ENCODE measurements at regions not wholly inside any gene's neighbourhood (a gene's known extent, or its start where the extent isn't known, plus 50 kb on each side); places are given as distances from the start of the nearest gene placed in this dataset.

DNA sequence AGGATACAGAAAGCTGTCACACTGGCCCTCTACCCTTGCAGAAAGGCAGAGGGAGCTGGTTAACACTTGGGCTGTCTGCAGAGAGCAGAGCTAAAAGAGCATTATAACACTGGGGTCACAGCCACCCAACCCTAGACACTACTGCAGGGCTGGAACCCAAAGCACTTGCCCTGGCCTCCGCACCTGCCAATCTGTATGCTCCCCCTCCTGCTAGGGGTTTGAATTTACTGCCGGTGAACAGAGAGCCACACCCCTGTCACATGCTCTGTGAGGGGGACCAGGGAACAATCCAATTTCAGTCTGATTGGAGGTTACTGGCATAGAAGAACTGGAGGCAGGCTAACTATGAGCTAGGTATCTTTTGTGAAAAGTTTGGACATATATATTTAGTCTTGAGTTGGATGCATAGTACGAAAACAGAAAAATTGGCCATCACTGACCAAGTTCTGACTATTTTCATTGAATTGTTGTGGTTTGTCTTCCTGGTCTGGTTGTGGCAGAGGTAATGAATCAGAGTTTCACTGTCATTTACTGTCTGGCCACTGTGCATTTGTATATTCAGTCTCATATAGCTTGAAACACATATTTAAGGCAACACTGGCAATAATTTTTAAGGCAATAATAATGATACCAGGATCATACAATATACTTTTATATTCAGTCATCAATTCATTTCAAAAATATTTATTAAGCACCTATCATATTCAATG, 504.3 kb upstream of the ATXN8OS start:
- WGBS (ENCODE audit: insufficient coverage, low coverage, missing lambda C conversion rate), result 4% methylated on average over 3 of the region's 3 CpGs
- CTCF ChIA-PET (ENCODE audit: low intra/inter-chr PET ratio), result no interaction called here

More for the DNA sequence above, 504.3 kb upstream of the ATXN8OS start:
- H3K9me3 ChIP-seq (replicated peaks; ENCODE audit: control insufficient read depth, insufficient read depth, low read depth, low read length), result 0 out of 2 replicates have a peak, but pooled peaks cover 2% of the 10 kb centered on the region
- BruUV-seq (replicated peaks), result no TSS peak
- intact Hi-C loops (cut with micrococcal nuclease), result no loop called here
- no peak overlapping the region for H3K4me2 ChIP-seq (ENCODE audit: insufficient read depth, low read length)
- no peak overlapping the region for H2AFZ ChIP-seq (ENCODE audit: low read depth, low read length)
- no peaks in the 10 kb centered on the region for H3K27me3 ChIP-seq (ENCODE audit: control insufficient read depth in 2 of 2, insufficient read depth in 2 of 2, low read length in 2 of 2)
- POLR2A ChIA-PET, result no interaction called here
- ATAC-seq (no peak), DNase-seq (ENCODE audit: extremely low read depth in 1 of 4, low spot score in 3 of 4) (no peak), FAIRE-seq (no peak)
- no peaks in the 10 kb centered on the region for H3K4me1 ChIP-seq (replicated peaks in 1 of 2; ENCODE audit: control insufficient read depth in 2 of 2, insufficient read depth in 2 of 2, low read length in 2 of 2)
- no peak overlapping the region for H3K27ac ChIP-seq (ENCODE audit: extremely low read depth, low read depth, low read length)
- in situ Hi-C loops (cut with MboI), result no loop called here
- H3K9ac ChIP-seq (ENCODE audit: insufficient read depth in 1 of 2, low read depth in 2 of 2, low read length in 2 of 2), result no peak overlapping the region
- H3K4me3 ChIP-seq, result no peak overlapping the region
- H3K9me1 ChIP-seq (ENCODE audit: control insufficient read depth, insufficient read depth, low read length), result no peaks in the 10 kb centered on the region
- no peaks in the 10 kb centered on the region for H3K79me2 ChIP-seq (ENCODE audit: control insufficient read depth, insufficient read depth, low read length)
- H3K36me3 ChIP-seq (ENCODE audit: control insufficient read depth, insufficient read depth, low read length), result no peaks in the 10 kb centered on the region
- H4K20me1 ChIP-seq (replicated peaks; ENCODE audit: control insufficient read depth, insufficient read depth, low read length), result no peaks in the 10 kb centered on the region
- TF ChIP-seq KDM2B (CRISPR knock-in tag; IDR thresholded peaks at IDR 0.05) (no peak), ZZZ3 (IDR thresholded peaks at IDR 0.05) (no peak), BDP1 (IDR thresholded peaks at IDR 0.05; ENCODE audit: insufficient read depth, insufficient read length) (no peak), FOXA3 (CRISPR knock-in tag; conservative IDR thresholded peaks at IDR 0.05 in 1 of 2, IDR thresholded peaks at IDR 0.05 in 1 of 2) (no peak), ZNF133 (CRISPR knock-in tag; IDR thresholded peaks at IDR 0.05) (no peak)
- TF ChIP-seq, protein P1, sequence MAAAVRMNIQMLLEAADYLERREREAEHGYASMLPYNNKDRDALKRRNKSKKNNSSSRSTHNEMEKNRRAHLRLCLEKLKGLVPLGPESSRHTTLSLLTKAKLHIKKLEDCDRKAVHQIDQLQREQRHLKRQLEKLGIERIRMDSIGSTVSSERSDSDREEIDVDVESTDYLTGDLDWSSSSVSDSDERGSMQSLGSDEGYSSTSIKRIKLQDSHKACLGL (CRISPR knock-in tag; IDR thresholded peaks at IDR 0.05; ENCODE audit: borderline replicate concordance, poor library complexity, severe bottlenecking), result no peak
- TF ChIP-seq, protein P2, sequence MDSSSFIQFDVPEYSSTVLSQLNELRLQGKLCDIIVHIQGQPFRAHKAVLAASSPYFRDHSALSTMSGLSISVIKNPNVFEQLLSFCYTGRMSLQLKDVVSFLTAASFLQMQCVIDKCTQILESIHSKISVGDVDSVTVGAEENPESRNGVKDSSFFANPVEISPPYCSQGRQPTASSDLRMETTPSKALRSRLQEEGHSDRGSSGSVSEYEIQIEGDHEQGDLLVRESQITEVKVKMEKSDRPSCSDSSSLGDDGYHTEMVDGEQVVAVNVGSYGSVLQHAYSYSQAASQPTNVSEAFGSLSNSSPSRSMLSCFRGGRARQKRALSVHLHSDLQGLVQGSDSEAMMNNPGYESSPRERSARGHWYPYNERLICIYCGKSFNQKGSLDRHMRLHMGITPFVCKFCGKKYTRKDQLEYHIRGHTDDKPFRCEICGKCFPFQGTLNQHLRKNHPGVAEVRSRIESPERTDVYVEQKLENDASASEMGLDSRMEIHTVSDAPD (CRISPR knock-in tag; IDR thresholded peaks at IDR 0.05), result no peak
- TF ChIP-seq, protein P3, sequence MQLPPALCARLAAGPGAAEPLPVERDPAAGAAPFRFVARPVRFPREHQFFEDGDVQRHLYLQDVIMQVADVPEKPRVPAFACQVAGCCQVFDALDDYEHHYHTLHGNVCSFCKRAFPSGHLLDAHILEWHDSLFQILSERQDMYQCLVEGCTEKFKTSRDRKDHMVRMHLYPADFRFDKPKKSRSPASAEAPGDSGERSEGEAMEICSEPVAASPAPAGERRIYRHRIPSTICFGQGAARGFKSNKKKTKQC (CRISPR knock-in tag; IDR thresholded peaks at IDR 0.05), result no peak
- TF ChIP-seq, protein P4, sequence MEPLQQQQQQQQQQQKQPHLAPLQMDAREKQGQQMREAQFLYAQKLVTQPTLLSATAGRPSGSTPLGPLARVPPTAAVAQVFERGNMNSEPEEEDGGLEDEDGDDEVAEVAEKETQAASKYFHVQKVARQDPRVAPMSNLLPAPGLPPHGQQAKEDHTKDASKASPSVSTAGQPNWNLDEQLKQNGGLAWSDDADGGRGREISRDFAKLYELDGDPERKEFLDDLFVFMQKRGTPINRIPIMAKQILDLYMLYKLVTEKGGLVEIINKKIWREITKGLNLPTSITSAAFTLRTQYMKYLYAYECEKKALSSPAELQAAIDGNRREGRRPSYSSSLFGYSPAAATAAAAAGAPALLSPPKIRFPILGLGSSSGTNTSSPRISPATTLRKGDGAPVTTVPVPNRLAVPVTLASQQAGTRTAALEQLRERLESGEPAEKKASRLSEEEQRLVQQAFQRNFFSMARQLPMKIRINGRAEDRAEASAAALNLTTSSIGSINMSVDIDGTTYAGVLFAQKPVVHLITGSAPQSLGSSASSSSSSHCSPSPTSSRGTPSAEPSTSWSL (CRISPR knock-in tag; IDR thresholded peaks at IDR 0.05; ENCODE audit: borderline replicate concordance), result no peak

All from K562 (cell line).